Activated CD8-positive, alpha-beta T cell treated with anti-CD3 and anti-CD28 coated beads, Interleukin-2, amount 10 ng/mL, durations not matched to agents 7 days and 5 days (primary cell): ENCODE measurements at regions not wholly inside any gene's neighbourhood (a gene's known extent, or its start where the extent isn't known, plus 50 kb on each side); places are given as distances from the start of the nearest gene placed in this dataset.

Source experiments
- ATAC-seq: fragments of 150-1000 bp; cut with Tn5 transposase; one replicate; pipeline ENCODE4 v1.10.0; 2021; ENCODE audit warnings: moderate library complexity
- CTCF ChIA-PET: fragments of 350-600 bp; sonication (Branson Sonifier 250); formaldehyde crosslinking; loops from one replicate; lab custom pipeline; 2021; ENCODE audit warnings: antibody characterized with exemption; lab: Charles Lee
- POLR2A ChIA-PET: fragments of 350-600 bp; sonication (Branson Sonifier 250); formaldehyde crosslinking; loops from one replicate; lab custom pipeline; 2021; ENCODE audit warnings: antibody characterized with exemption; lab: Charles Lee
- DNase-seq: peaks from one replicate; pipeline ENCODE4 v3.0.0-alpha.2; 2020
- H3K27ac Mint-ChIP-seq: one replicate; pipeline ENCODE4 v1.8.0; 2021; ENCODE audit warnings: mild to moderate bottlenecking, mixed read lengths
- H3K27me3 Mint-ChIP-seq: one replicate; pipeline ENCODE4 v1.8.0; 2021; ENCODE audit warnings: low read depth, mixed read lengths
- H3K36me3 Mint-ChIP-seq: one replicate; pipeline ENCODE4 v1.8.0; 2021; ENCODE audit warnings: low read depth, mixed read lengths
- H3K4me1 Mint-ChIP-seq: one replicate; pipeline ENCODE4 v1.8.0; 2021; ENCODE audit warnings: low read depth, mixed read lengths
- H3K4me3 Mint-ChIP-seq: one replicate; pipeline ENCODE4 v1.8.0; 2021; ENCODE audit warnings: mild to moderate bottlenecking, mixed read lengths
- H3K9me3 Mint-ChIP-seq: one replicate; pipeline ENCODE4 v1.8.0; 2022; ENCODE audit warnings: mixed read lengths; ENCODE audit not compliant: insufficient read depth

DNA sequence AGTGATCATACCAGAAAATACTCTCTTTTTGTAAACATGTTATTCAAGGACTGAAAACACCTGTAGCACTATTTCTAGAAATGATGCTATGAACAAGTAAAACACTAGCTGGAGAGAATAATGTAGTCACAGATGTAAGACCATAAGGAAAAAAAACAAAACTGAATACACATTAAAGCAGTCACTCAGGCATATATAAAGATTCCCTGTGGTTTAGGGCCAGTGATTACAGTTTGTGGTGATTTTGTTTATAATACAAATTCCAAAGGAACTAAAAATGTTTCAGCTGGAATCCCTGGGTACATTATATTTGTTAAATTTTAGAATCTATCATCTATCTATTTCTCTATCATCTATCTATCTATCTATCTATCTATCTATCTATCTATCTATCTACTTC lies 777.8 kb upstream of the FRG1 start:
- DNase-seq, result no peak
- H3K9me3 Mint-ChIP-seq, result no peaks in the 10 kb centered on the region
- H3K36me3 Mint-ChIP-seq, result no peaks in the 10 kb centered on the region
- H3K4me1 Mint-ChIP-seq, result no peaks in the 10 kb centered on the region
- no peak for ATAC-seq
- H3K4me3 Mint-ChIP-seq, result no peak overlapping the region
- no peaks in the 10 kb centered on the region for H3K27me3 Mint-ChIP-seq
- ChIA-PET CTCF (no interaction called here), POLR2A (no interaction called here)
- no peak overlapping the region for H3K27ac Mint-ChIP-seq

DNA sequence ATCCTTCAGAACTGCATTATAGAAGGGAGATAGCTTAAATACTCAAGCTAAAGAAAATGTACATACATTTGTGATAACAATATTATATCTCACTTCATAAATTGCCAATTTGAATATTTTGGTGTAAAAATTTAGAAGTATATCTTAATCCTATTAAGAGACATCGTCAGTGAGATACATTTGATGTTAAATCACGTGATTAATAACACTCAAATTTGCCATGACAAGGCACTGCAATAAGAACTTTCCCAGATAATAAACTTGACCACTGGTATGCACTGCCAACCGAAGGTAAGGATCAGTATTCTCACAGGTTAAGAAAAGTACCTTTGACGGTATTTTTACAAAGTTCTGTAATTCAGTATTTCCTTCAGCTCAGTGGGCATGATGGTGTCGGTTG lies 764.7 kb upstream of the FRG1 start:
- Mint-ChIP-seq H3K36me3 (no peaks in the 10 kb centered on the region), H3K4me1 (no peaks in the 10 kb centered on the region), H3K27ac (no peak overlapping the region), H3K27me3 (no peaks in the 10 kb centered on the region), H3K4me3 (no peak overlapping the region), H3K9me3 (peaks cover 11% of the 10 kb centered on the region)
- POLR2A ChIA-PET, result no interaction called here
- no peak for DNase-seq
- CTCF ChIA-PET, result no interaction called here
- ATAC-seq, result no peak

- H3K9me3 Mint-ChIP-seq, result peaks cover 4% of the 10 kb centered on the region
- no peak for DNase-seq
- POLR2A ChIA-PET, result no interaction called here
- H3K27me3 Mint-ChIP-seq, result no peaks in the 10 kb centered on the region
- H3K4me3 Mint-ChIP-seq, result no peak overlapping the region
- ATAC-seq, result no peak
- CTCF ChIA-PET, result no interaction called here
- H3K27ac Mint-ChIP-seq, result no peak overlapping the region
- no peaks in the 10 kb centered on the region for H3K4me1 Mint-ChIP-seq
- H3K36me3 Mint-ChIP-seq, result no peaks in the 10 kb centered on the region
Measured at GRCh38 chr4:189177130-189177529, 763.5 kb upstream of the FRG1 start.

- ChIA-PET POLR2A (no interaction called here), CTCF (no interaction called here)
- DNase-seq (no peak), ATAC-seq (no peak)
- Mint-ChIP-seq H3K27me3 (no peaks in the 10 kb centered on the region), H3K27ac (no peak overlapping the region), H3K4me3 (no peak overlapping the region), H3K9me3 (peaks cover 4% of the 10 kb centered on the region), H3K4me1 (no peaks in the 10 kb centered on the region), H3K36me3 (no peaks in the 10 kb centered on the region)
Measured at GRCh38 chr4:189178125-189178746, 762.4 kb upstream of the FRG1 start.

- POLR2A ChIA-PET, result no interaction called here
- H3K4me1 Mint-ChIP-seq, result no peaks in the 10 kb centered on the region
- no peak for DNase-seq
- CTCF ChIA-PET, result no interaction called here
- no peak for ATAC-seq
- no peaks in the 10 kb centered on the region for H3K27me3 Mint-ChIP-seq
- H3K4me3 Mint-ChIP-seq, result no peak overlapping the region
- no peak overlapping the region for H3K27ac Mint-ChIP-seq
- H3K9me3 Mint-ChIP-seq, result peaks cover 10% of the 10 kb centered on the region
- no peaks in the 10 kb centered on the region for H3K36me3 Mint-ChIP-seq
Measured at GRCh38 chr4:189185810-189186432, 754.8 kb upstream of the FRG1 start.

GRCh38 chr4:189187531-189188052 lies 753.1 kb upstream of the FRG1 start:
- DNase-seq (no peak), ATAC-seq (no peak)
- ChIA-PET POLR2A (no interaction called here), CTCF (no interaction called here)
- Mint-ChIP-seq H3K36me3 (no peaks in the 10 kb centered on the region), H3K9me3 (peaks cover 12% of the 10 kb centered on the region), H3K27me3 (no peaks in the 10 kb centered on the region), H3K27ac (no peak overlapping the region), H3K4me1 (no peaks in the 10 kb centered on the region), H3K4me3 (no peak overlapping the region)

- CTCF ChIA-PET, result no interaction called here
- H3K9me3 Mint-ChIP-seq, result no peaks in the 10 kb centered on the region
- DNase-seq (no peak), ATAC-seq (no peak)
- no peaks in the 10 kb centered on the region for H3K27me3 Mint-ChIP-seq
- H3K27ac Mint-ChIP-seq, result no peak overlapping the region
- no peaks in the 10 kb centered on the region for H3K36me3 Mint-ChIP-seq
- no peaks in the 10 kb centered on the region for H3K4me1 Mint-ChIP-seq
- POLR2A ChIA-PET, result no interaction called here
- no peak overlapping the region for H3K4me3 Mint-ChIP-seq
Measured at GRCh38 chr4:189198624-189199023, 742.0 kb upstream of the FRG1 start.

DNA sequence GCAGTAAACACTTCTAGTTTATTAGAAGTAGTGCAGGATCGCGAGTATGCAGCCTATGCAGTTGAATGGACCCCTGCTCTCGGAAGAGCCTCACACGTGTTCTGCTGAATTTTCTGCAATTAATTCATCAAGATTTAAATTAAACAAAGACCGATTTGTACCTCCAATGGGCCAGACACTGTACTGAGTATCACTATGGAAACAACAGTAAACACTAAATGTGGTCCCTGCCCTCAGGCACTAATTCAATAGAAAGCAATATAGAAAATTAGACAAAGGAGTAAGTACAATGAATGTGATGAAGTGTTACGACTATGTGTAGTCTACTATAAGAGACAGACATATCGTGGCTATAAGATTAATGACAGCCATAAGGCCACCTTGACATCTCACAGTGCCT lies 740.3 kb upstream of the FRG1 start:
- no peaks in the 10 kb centered on the region for H3K36me3 Mint-ChIP-seq
- no peaks in the 10 kb centered on the region for H3K27me3 Mint-ChIP-seq
- no peak for ATAC-seq
- no peaks in the 10 kb centered on the region for H3K4me1 Mint-ChIP-seq
- H3K27ac Mint-ChIP-seq, result no peak overlapping the region
- no peak for DNase-seq
- no peak overlapping the region for H3K4me3 Mint-ChIP-seq
- ChIA-PET CTCF (no interaction called here), POLR2A (no interaction called here)
- H3K9me3 Mint-ChIP-seq, result no peaks in the 10 kb centered on the region

GRCh38 chr4:189202182-189202868 lies 738.3 kb upstream of the FRG1 start:
- Mint-ChIP-seq H3K4me3 (no peak overlapping the region), H3K27ac (no peak overlapping the region), H3K36me3 (no peaks in the 10 kb centered on the region), H3K9me3 (no peaks in the 10 kb centered on the region), H3K27me3 (no peaks in the 10 kb centered on the region), H3K4me1 (no peaks in the 10 kb centered on the region)
- ChIA-PET POLR2A (no interaction called here), CTCF (interaction anchor here (0.7 kb wide), 1 partner anchor 27 kb away, joined by 3 read pairs; no protein-coding TSS in a partner anchor)
- ATAC-seq (no peak), DNase-seq (peak; percentile 23)

DNA sequence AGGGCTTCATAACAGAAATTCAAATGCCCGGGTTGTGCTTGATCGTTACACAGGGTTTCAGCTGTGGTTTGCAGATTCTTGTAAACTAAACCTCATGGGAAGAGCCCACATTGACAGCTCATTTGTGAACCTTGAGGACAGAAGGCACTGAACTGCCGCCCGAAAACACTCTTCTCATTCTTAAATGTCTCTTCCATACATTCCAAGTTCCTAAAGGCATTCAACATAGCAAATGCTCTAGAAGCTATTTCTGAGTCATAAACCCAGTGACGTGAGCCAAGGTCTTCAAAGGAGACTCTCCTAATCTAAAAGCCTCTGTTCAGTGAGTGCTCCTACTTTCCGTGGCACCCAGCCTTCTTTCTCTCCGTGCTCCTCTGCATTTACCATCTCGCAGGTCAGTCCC lies 737.8 kb upstream of the FRG1 start:
- ChIA-PET POLR2A (no interaction called here), CTCF (no interaction called here)
- Mint-ChIP-seq H3K4me1 (no peaks in the 10 kb centered on the region), H3K27ac (no peak overlapping the region), H3K9me3 (no peaks in the 10 kb centered on the region), H3K4me3 (no peak overlapping the region), H3K36me3 (no peaks in the 10 kb centered on the region), H3K27me3 (no peaks in the 10 kb centered on the region)
- ATAC-seq (no peak), DNase-seq (no peak)

GRCh38 chr4:189204616-189205015 lies 736.1 kb upstream of the FRG1 start:
- Mint-ChIP-seq H3K36me3 (no peaks in the 10 kb centered on the region), H3K4me1 (no peaks in the 10 kb centered on the region), H3K27me3 (no peaks in the 10 kb centered on the region), H3K27ac (no peak overlapping the region), H3K9me3 (no peaks in the 10 kb centered on the region), H3K4me3 (no peak overlapping the region)
- DNase-seq, result no peak
- CTCF ChIA-PET, result no interaction called here
- ATAC-seq, result no peak
- POLR2A ChIA-PET, result no interaction called here

DNA sequence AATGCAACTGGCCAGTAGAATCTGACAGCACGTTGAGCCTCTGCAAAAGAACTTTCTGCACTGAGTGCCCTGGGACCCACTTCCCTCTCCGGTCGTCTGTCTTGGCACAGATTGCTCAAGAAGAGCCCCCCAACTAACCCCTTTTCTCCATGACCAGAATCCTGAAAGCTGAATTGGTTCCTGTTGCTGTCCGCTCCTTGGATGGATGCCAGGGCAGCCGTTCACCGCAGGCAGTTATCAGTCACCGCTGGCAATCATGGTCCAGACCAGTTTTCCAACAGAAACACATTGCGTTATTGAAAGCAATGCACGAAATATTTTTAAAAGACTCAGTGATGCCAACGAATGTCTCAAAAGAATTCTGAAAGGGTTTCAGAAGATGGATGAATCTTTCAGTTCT lies 733.7 kb upstream of the FRG1 start:
- CTCF ChIA-PET, result no interaction called here
- no peaks in the 10 kb centered on the region for H3K4me1 Mint-ChIP-seq

More for the DNA sequence above, 733.7 kb upstream of the FRG1 start:
- POLR2A ChIA-PET, result no interaction called here
- ATAC-seq (no peak), DNase-seq (no peak)
- H3K4me3 Mint-ChIP-seq, result no peak overlapping the region
- H3K9me3 Mint-ChIP-seq, result no peaks in the 10 kb centered on the region
- H3K27ac Mint-ChIP-seq, result no peak overlapping the region
- no peaks in the 10 kb centered on the region for H3K36me3 Mint-ChIP-seq
- H3K27me3 Mint-ChIP-seq, result no peaks in the 10 kb centered on the region
